PFSK-1 (cell line): ENCODE measurements at regions not wholly inside any gene's neighbourhood (a gene's known extent, or its start where the extent isn't known, plus 50 kb on each side); places are given as distances from the start of the nearest gene placed in this dataset.

Source experiments
- FOXP2 ChIP-seq: optimal IDR thresholded peaks from 2 replicates; pipeline ENCODE3; 2011; ENCODE audit warnings: borderline replicate concordance, control low read depth, inconsistent platforms; ENCODE audit not compliant: insufficient read depth; ENCODE audit errors: extremely low read length, extremely low read depth
- POLR2AphosphoS5 ChIP-seq: IDR thresholded peaks from 2 replicates; pipeline ENCODE4 v1.6.1; 2012; ENCODE audit warnings: low read depth, mild to moderate bottlenecking, control low read depth, low read length, moderate library complexity
- REST ChIP-seq, 2 experiments: IDR thresholded peaks; 2 replicates each; pipeline versions ENCODE4 v1.6.1 to v1.8.0; 2011 to 2012; ENCODE audit warnings: low read depth in 2 of 2, low read length in 2 of 2, control low read depth in 1 of 2, inconsistent platforms in 1 of 2, mild to moderate bottlenecking in 1 of 2, moderate library complexity in 1 of 2; ENCODE audit not compliant: insufficient read depth in 1 of 2
- SIN3A ChIP-seq: IDR thresholded peaks from 2 replicates; pipeline ENCODE4 v1.6.1; 2012; ENCODE audit warnings: mild to moderate bottlenecking, low read length, moderate library complexity, borderline replicate concordance; ENCODE audit not compliant: insufficient read depth
- TAF1 ChIP-seq: IDR thresholded peaks from 2 replicates; pipeline ENCODE4 v1.6.1; 2012; ENCODE audit warnings: low read length, control low read depth, borderline replicate concordance; ENCODE audit not compliant: insufficient read depth

DNA sequence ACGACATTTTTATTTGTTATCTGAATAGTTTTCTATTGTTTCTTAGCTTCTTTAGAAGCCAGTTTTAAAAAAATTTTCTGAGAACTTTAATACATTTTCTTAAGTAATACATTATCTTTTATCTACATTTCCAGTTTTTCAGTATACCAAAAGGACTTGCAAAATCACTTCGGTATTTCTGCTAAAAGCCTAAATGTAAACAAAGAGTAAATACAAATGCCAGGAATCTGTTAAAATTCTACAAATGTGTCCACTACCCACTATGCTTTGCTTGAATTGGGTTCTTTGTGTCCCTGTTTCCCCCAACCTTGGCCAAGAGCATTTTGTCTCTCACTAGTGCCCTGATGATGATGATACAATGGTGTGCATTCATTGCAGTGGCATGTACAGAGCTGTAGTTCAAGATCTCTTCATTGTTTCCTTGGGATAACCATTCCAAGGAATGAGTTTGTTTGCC is 611.2 kb downstream of the NR2F1-AS1 start:
- TF ChIP-seq FOXP2 (no peak), REST (IDR thresholded peaks at IDR 0.05; ENCODE audit: insufficient read depth in 1 of 2, low read depth in 2 of 2, low read length in 2 of 2) (no peak), TAF1 (no peak), POLR2AphosphoS5 (no peak), SIN3A (no peak)

- TF ChIP-seq TAF1 = no peak
- TF ChIP-seq POLR2AphosphoS5 = no peak
- no peak for TF ChIP-seq FOXP2
- no peak for TF ChIP-seq REST (IDR thresholded peaks at IDR 0.05; ENCODE audit: insufficient read depth in 1 of 2, low read depth in 2 of 2, low read length in 2 of 2)
- TF ChIP-seq SIN3A = no peak
Observed at GRCh38 chr5:92969191-92969780, 611.7 kb downstream of the NR2F1-AS1 start.

GRCh38 chr5:92963800-92964199 is 617.2 kb downstream of the NR2F1-AS1 start:
- no peak for TF ChIP-seq REST (IDR thresholded peaks at IDR 0.05; ENCODE audit: insufficient read depth in 1 of 2, low read depth in 2 of 2, low read length in 2 of 2)
- no peak for TF ChIP-seq POLR2AphosphoS5
- TF ChIP-seq SIN3A = no peak
- no peak for TF ChIP-seq TAF1
- TF ChIP-seq FOXP2 = no peak

DNA sequence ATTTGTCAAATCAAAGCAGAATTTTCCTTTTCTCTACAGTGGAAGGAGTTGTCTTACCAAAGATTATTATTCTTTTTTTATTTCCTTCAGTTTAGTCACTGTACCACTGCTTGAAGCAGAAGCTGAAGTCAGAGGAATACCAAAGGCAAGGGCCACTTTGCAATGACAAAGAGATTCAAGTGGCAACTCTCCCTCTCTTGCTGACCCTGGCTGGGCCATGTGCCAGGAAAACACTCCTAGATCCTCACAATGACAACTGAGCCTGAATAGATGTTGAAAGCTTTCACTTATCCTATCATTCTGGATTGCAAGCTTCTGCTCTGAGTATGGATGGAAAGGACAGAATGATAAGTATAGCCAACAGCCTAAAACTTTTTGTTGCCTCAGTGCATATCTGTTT is 618.3 kb downstream of the NR2F1-AS1 start:
- TF ChIP-seq FOXP2 = no peak
- TF ChIP-seq REST (IDR thresholded peaks at IDR 0.05; ENCODE audit: insufficient read depth in 1 of 2, low read depth in 2 of 2, low read length in 2 of 2) = no peak
- no peak for TF ChIP-seq POLR2AphosphoS5
- TF ChIP-seq SIN3A = no peak
- no peak for TF ChIP-seq TAF1

GRCh38 chr5:92956886-92957285 is 624.1 kb downstream of the NR2F1-AS1 start:
- no peak for TF ChIP-seq SIN3A
- no peak for TF ChIP-seq REST (IDR thresholded peaks at IDR 0.05; ENCODE audit: insufficient read depth in 1 of 2, low read depth in 2 of 2, low read length in 2 of 2)
- no peak for TF ChIP-seq FOXP2
- no peak for TF ChIP-seq POLR2AphosphoS5
- TF ChIP-seq TAF1 = no peak
